ENCODE measurements at regions not wholly inside any gene's neighbourhood (a gene's known extent, or its start where the extent isn't known, plus 50 kb on each side); places are given as distances from the start of the nearest gene placed in this dataset.

GRCh38 chrX:7654316-7654715 lies 188.7 kb upstream of the VCX start:
- DNase-seq (ENCODE audit: low read depth in 4 of 6, low spot score in 6 of 6): no peak
- Histone ChIP-seq H3K36me3 (ENCODE audit: control insufficient read depth, insufficient read depth, low read length) (no peaks in the 10 kb centered on the region), H3K4me3 (ENCODE audit: low read depth, low read length) (no peak overlapping the region), H3K27ac (ENCODE audit: low read depth, low read length) (no peak overlapping the region), H3K27me3 (ENCODE audit: control insufficient read depth, insufficient read depth, low read length) (no peaks in the 10 kb centered on the region), H3K4me1 (ENCODE audit: control insufficient read depth, insufficient read depth, low read length) (no peaks in the 10 kb centered on the region), H3K9me3 (ENCODE audit: control insufficient read depth, insufficient read depth, low read length) (no peaks in the 10 kb centered on the region)
- no CpG with 5 or more reads among the region's 5 CpGs for WGBS (ENCODE audit: insufficient coverage)

- Histone ChIP-seq H3K27me3 (ENCODE audit: control insufficient read depth, insufficient read depth, low read length) (no peaks in the 10 kb centered on the region), H3K9me3 (ENCODE audit: control insufficient read depth, insufficient read depth, low read length) (no peaks in the 10 kb centered on the region), H3K4me1 (ENCODE audit: control insufficient read depth, insufficient read depth, low read length) (no peaks in the 10 kb centered on the region), H3K36me3 (ENCODE audit: control insufficient read depth, insufficient read depth, low read length) (no peaks in the 10 kb centered on the region), H3K27ac (ENCODE audit: low read depth, low read length) (no peak overlapping the region), H3K4me3 (ENCODE audit: low read depth, low read length) (no peak overlapping the region)
- WGBS (ENCODE audit: insufficient coverage): 17% methylated on average over 1 of the region's 3 CpGs
- DNase-seq (ENCODE audit: low read depth in 4 of 6, low spot score in 6 of 6): no peak
These were observed 195.1 kb upstream of the VCX start for GRCh38 chrX:7647831-7648230.

- WGBS (ENCODE audit: insufficient coverage): 100% methylated on average over 2 of the region's 2 CpGs
- no peak overlapping the region for H3K27ac ChIP-seq (ENCODE audit: low read depth, low read length)
- no peak for DNase-seq (ENCODE audit: low read depth in 4 of 6, low spot score in 6 of 6)
- H3K27me3 ChIP-seq (ENCODE audit: control insufficient read depth, insufficient read depth, low read length): no peaks in the 10 kb centered on the region
- H3K36me3 ChIP-seq (ENCODE audit: control insufficient read depth, insufficient read depth, low read length): no peaks in the 10 kb centered on the region
- no peaks in the 10 kb centered on the region for H3K9me3 ChIP-seq (ENCODE audit: control insufficient read depth, insufficient read depth, low read length)
- H3K4me1 ChIP-seq (ENCODE audit: control insufficient read depth, insufficient read depth, low read length): no peaks in the 10 kb centered on the region
- no peak overlapping the region for H3K4me3 ChIP-seq (ENCODE audit: low read depth, low read length)
These were observed 201.8 kb upstream of the VCX start for GRCh38 chrX:7641141-7641540.

- Histone ChIP-seq H3K27ac (ENCODE audit: low read depth, low read length) (no peak overlapping the region), H3K4me1 (ENCODE audit: control insufficient read depth, insufficient read depth, low read length) (no peaks in the 10 kb centered on the region), H3K36me3 (ENCODE audit: control insufficient read depth, insufficient read depth, low read length) (no peaks in the 10 kb centered on the region), H3K4me3 (ENCODE audit: low read depth, low read length) (no peak overlapping the region), H3K27me3 (ENCODE audit: control insufficient read depth, insufficient read depth, low read length) (no peaks in the 10 kb centered on the region), H3K9me3 (ENCODE audit: control insufficient read depth, insufficient read depth, low read length) (no peaks in the 10 kb centered on the region)
- 67% methylated on average over 1 of the region's 2 CpGs for WGBS (ENCODE audit: insufficient coverage)
- no peak for DNase-seq (ENCODE audit: low read depth in 4 of 6, low spot score in 6 of 6)
These were observed 202.6 kb upstream of the VCX start for GRCh38 chrX:7640392-7640791.

GRCh38 chrX:7638078-7638710 lies 204.8 kb upstream of the VCX start:
- Histone ChIP-seq H3K9me3 (ENCODE audit: control insufficient read depth, insufficient read depth, low read length) (no peaks in the 10 kb centered on the region), H3K27ac (ENCODE audit: low read depth, low read length) (no peak overlapping the region), H3K27me3 (ENCODE audit: control insufficient read depth, insufficient read depth, low read length) (no peaks in the 10 kb centered on the region), H3K4me1 (ENCODE audit: control insufficient read depth, insufficient read depth, low read length) (no peaks in the 10 kb centered on the region), H3K4me3 (ENCODE audit: low read depth, low read length) (no peak overlapping the region), H3K36me3 (ENCODE audit: control insufficient read depth, insufficient read depth, low read length) (no peaks in the 10 kb centered on the region)
- peak in 2 of 6 donors; percentile 4 to 16 for DNase-seq (ENCODE audit: low read depth in 4 of 6, low spot score in 6 of 6)
- 29% methylated on average over 7 of the region's 7 CpGs for WGBS (ENCODE audit: insufficient coverage)

- no peak overlapping the region for H3K4me3 ChIP-seq (ENCODE audit: low read depth, low read length)
- H3K27me3 ChIP-seq (ENCODE audit: control insufficient read depth, insufficient read depth, low read length): no peaks in the 10 kb centered on the region
- H3K9me3 ChIP-seq (ENCODE audit: control insufficient read depth, insufficient read depth, low read length): peaks cover 3% of the 10 kb centered on the region
- peak in 4 of 6 donors; percentile 0 to 67 (median 24) for DNase-seq (ENCODE audit: low read depth in 4 of 6, low spot score in 6 of 6)
- no peak overlapping the region for H3K27ac ChIP-seq (ENCODE audit: low read depth, low read length)
- H3K36me3 ChIP-seq (ENCODE audit: control insufficient read depth, insufficient read depth, low read length): no peaks in the 10 kb centered on the region
- H3K4me1 ChIP-seq (ENCODE audit: control insufficient read depth, insufficient read depth, low read length): no peaks in the 10 kb centered on the region
- WGBS (ENCODE audit: insufficient coverage): 33% methylated on average over 1 of the region's 3 CpGs
These were observed 205.9 kb upstream of the VCX start for GRCh38 chrX:7637066-7637465.

GRCh38 chrX:7635604-7636003 lies 207.4 kb upstream of the VCX start:
- DNase-seq (ENCODE audit: low read depth in 4 of 6, low spot score in 6 of 6): peak in 1 of 6 donors; percentile 26
- H3K27me3 ChIP-seq (ENCODE audit: control insufficient read depth, insufficient read depth, low read length): no peaks in the 10 kb centered on the region
- H3K9me3 ChIP-seq (ENCODE audit: control insufficient read depth, insufficient read depth, low read length): peaks cover 3% of the 10 kb centered on the region
- no peaks in the 10 kb centered on the region for H3K36me3 ChIP-seq (ENCODE audit: control insufficient read depth, insufficient read depth, low read length)
- no CpG with 5 or more reads among the region's 3 CpGs for WGBS (ENCODE audit: insufficient coverage)
- no peaks in the 10 kb centered on the region for H3K4me1 ChIP-seq (ENCODE audit: control insufficient read depth, insufficient read depth, low read length)
- H3K4me3 ChIP-seq (ENCODE audit: low read depth, low read length): no peak overlapping the region
- no peak overlapping the region for H3K27ac ChIP-seq (ENCODE audit: low read depth, low read length)

GRCh38 chrX:7620560-7620959 lies 222.4 kb upstream of the VCX start:
- Histone ChIP-seq H3K36me3 (ENCODE audit: control insufficient read depth, insufficient read depth, low read length) (no peaks in the 10 kb centered on the region), H3K27ac (ENCODE audit: low read depth, low read length) (no peak overlapping the region), H3K9me3 (ENCODE audit: control insufficient read depth, insufficient read depth, low read length) (no peaks in the 10 kb centered on the region), H3K27me3 (ENCODE audit: control insufficient read depth, insufficient read depth, low read length) (no peaks in the 10 kb centered on the region), H3K4me3 (ENCODE audit: low read depth, low read length) (no peak overlapping the region), H3K4me1 (ENCODE audit: control insufficient read depth, insufficient read depth, low read length) (no peaks in the 10 kb centered on the region)
- WGBS (ENCODE audit: insufficient coverage): 75% methylated on average over 2 of the region's 3 CpGs
- DNase-seq (ENCODE audit: low read depth in 4 of 6, low spot score in 6 of 6): no peak

- no peaks in the 10 kb centered on the region for H3K27me3 ChIP-seq (ENCODE audit: control insufficient read depth, insufficient read depth, low read length)
- H3K4me1 ChIP-seq (ENCODE audit: control insufficient read depth, insufficient read depth, low read length): no peaks in the 10 kb centered on the region
- no peak overlapping the region for H3K27ac ChIP-seq (ENCODE audit: low read depth, low read length)
- no peak overlapping the region for H3K4me3 ChIP-seq (ENCODE audit: low read depth, low read length)
- no peak for DNase-seq (ENCODE audit: low read depth in 4 of 6, low spot score in 6 of 6)
- H3K36me3 ChIP-seq (ENCODE audit: control insufficient read depth, insufficient read depth, low read length): no peaks in the 10 kb centered on the region
- H3K9me3 ChIP-seq (ENCODE audit: control insufficient read depth, insufficient read depth, low read length): no peaks in the 10 kb centered on the region
- WGBS (ENCODE audit: insufficient coverage): 100% methylated on average over 2 of the region's 3 CpGs
These were observed 225.0 kb upstream of the VCX start for GRCh38 chrX:7617994-7618393.

- Histone ChIP-seq H3K4me1 (ENCODE audit: control insufficient read depth, insufficient read depth, low read length) (no peaks in the 10 kb centered on the region), H3K4me3 (ENCODE audit: low read depth, low read length) (no peak overlapping the region), H3K27me3 (ENCODE audit: control insufficient read depth, insufficient read depth, low read length) (no peaks in the 10 kb centered on the region), H3K36me3 (ENCODE audit: control insufficient read depth, insufficient read depth, low read length) (no peaks in the 10 kb centered on the region), H3K9me3 (ENCODE audit: control insufficient read depth, insufficient read depth, low read length) (no peaks in the 10 kb centered on the region), H3K27ac (ENCODE audit: low read depth, low read length) (no peak overlapping the region)
- DNase-seq (ENCODE audit: low read depth in 4 of 6, low spot score in 6 of 6): no peak
- 83% methylated on average over 2 of the region's 3 CpGs for WGBS (ENCODE audit: insufficient coverage)
These were observed 228.4 kb upstream of the VCX start for GRCh38 chrX:7614616-7615015.

All from spinal cord (tissue), 9 donors.